Neural cell (in vitro differentiated cells): ENCODE measurements at regions not wholly inside any gene's neighbourhood (a gene's known extent, or its start where the extent isn't known, plus 50 kb on each side); places are given as distances from the start of the nearest gene placed in this dataset.

ENCODE experiments used
- H2AFZ ChIP-seq: fragments of 200-600, 300-800 bp; sonication (generic), shearing (Covaris generic); 2 replicates; pipeline ENCODE4 v1.6.0; 2014; ENCODE audit warnings: low read depth, mild to moderate bottlenecking, antibody characterized with exemption, low read length, moderate library complexity
- H3F3A ChIP-seq: fragments of 200-600 bp; shearing (Covaris generic); 2 replicates; pipeline ENCODE4 v1.6.1; 2016; ENCODE audit warnings: mild to moderate bottlenecking, moderate library complexity, mixed read lengths, antibody characterized with exemption, low read length; ENCODE audit not compliant: insufficient read depth, poor library complexity, severe bottlenecking
- H3K27ac ChIP-seq: fragments of 200-600, 300-800 bp; sonication (generic), shearing (Covaris generic); 2 replicates; pipeline ENCODE4 v1.5.1; 2014; ENCODE audit warnings: mild to moderate bottlenecking, low read length, moderate library complexity
- H3K27me3 ChIP-seq: fragments of 300-800, 200-600 bp; sonication (generic), shearing (Covaris generic); 2 replicates; pipeline ENCODE4 v1.6.0; 2014; ENCODE audit warnings: mild to moderate bottlenecking, low read depth, low read length, moderate library complexity; ENCODE audit not compliant: insufficient read depth
- H3K36me3 ChIP-seq: fragments of 300-800, 200-600 bp; sonication (generic), shearing (Covaris generic); 2 replicates; pipeline ENCODE4 v1.5.1; 2014; ENCODE audit warnings: mild to moderate bottlenecking, antibody characterized with exemption, low read length, moderate library complexity; ENCODE audit not compliant: insufficient read depth
- H3K4me2 ChIP-seq: fragments of 300-800, 200-600 bp; sonication (generic), shearing (Covaris generic); 2 replicates; pipeline ENCODE4 v1.6.0; 2014; ENCODE audit warnings: mild to moderate bottlenecking, low read length
- H3K4me3 ChIP-seq: fragments of 300-800, 200-600 bp; sonication (generic), shearing (Covaris generic); 2 replicates; pipeline ENCODE4 v1.5.1; 2014; ENCODE audit warnings: mild to moderate bottlenecking, low read length, moderate library complexity
- H3K79me2 ChIP-seq: fragments of 200-600 bp; shearing (Covaris generic); replicated peaks from 2 replicates; pipeline ENCODE4 v1.6.0; 2014; ENCODE audit warnings: mild to moderate bottlenecking, low read length, moderate library complexity; ENCODE audit not compliant: insufficient read depth
- H3K9ac ChIP-seq: fragments of 300-800, 200-600 bp; sonication (generic), shearing (Covaris generic); 2 replicates; pipeline ENCODE4 v1.6.1; 2016; ENCODE audit warnings: mild to moderate bottlenecking, low read length, mixed read lengths
- H3K9me2 ChIP-seq: fragments of 200-600 bp; shearing (Covaris generic); 2 replicates; pipeline ENCODE4 v1.6.1; 2016; ENCODE audit warnings: mild to moderate bottlenecking, low read length, mixed read lengths; ENCODE audit not compliant: insufficient read depth
- H3K9me3 ChIP-seq: fragments of 200-600, 300-800 bp; sonication (generic), shearing (Covaris generic); 2 replicates; pipeline ENCODE4 v1.6.1; 2016; ENCODE audit warnings: mild to moderate bottlenecking, mixed run types, low read length, moderate library complexity, mixed read lengths
- H4K20me1 ChIP-seq: fragments of 200-600 bp; shearing (Covaris generic); 2 replicates; pipeline ENCODE4 v1.6.1; 2016; ENCODE audit warnings: mild to moderate bottlenecking, mixed run types; ENCODE audit not compliant: insufficient read depth
- CTCF ChIP-seq: fragments of 450-650 bp; IDR thresholded peaks from 2 replicates; pipeline ENCODE4 v1.5.1; 2014; ENCODE audit warnings: antibody characterized with exemption, mild to moderate bottlenecking, moderate library complexity; ENCODE audit not compliant: poor library complexity, severe bottlenecking
- EP300 ChIP-seq: fragments of 450-650 bp; conservative IDR thresholded peaks from 2 replicates; pipeline ENCODE4 v1.6.1; 2014; ENCODE audit warnings: antibody characterized with exemption, mild to moderate bottlenecking, moderate library complexity; ENCODE audit not compliant: poor library complexity, severe bottlenecking
- EZH2 ChIP-seq: fragments of 200-600, 300-800 bp; shearing (Covaris generic), sonication (generic); IDR thresholded peaks from 2 replicates; pipeline ENCODE4 v1.6.1; 2014; ENCODE audit warnings: antibody characterized with exemption, low read length, borderline replicate concordance, mild to moderate bottlenecking; ENCODE audit not compliant: insufficient read depth, poor library complexity, severe bottlenecking
- MXI1 ChIP-seq: fragments of 450-650 bp; conservative IDR thresholded peaks from 2 replicates; pipeline ENCODE4 v1.6.1; 2014; ENCODE audit warnings: antibody characterized with exemption, mild to moderate bottlenecking; ENCODE audit not compliant: poor library complexity, severe bottlenecking
- POLR2AphosphoS5 ChIP-seq: IDR thresholded peaks from 2 replicates; pipeline ENCODE4 v1.6.1; 2012
- RAD21 ChIP-seq: fragments of 450-650 bp; conservative IDR thresholded peaks from 2 replicates; pipeline ENCODE4 v1.6.1; 2014; ENCODE audit warnings: antibody characterized with exemption, mild to moderate bottlenecking, moderate library complexity
- REST ChIP-seq: IDR thresholded peaks from 2 replicates; pipeline ENCODE4 v1.6.1; 2012; ENCODE audit warnings: borderline replicate concordance
- SMC3 ChIP-seq: fragments of 450-650 bp; conservative IDR thresholded peaks from 2 replicates; pipeline ENCODE4 v1.6.1; 2014; ENCODE audit warnings: antibody characterized with exemption, mild to moderate bottlenecking, moderate library complexity; ENCODE audit not compliant: poor library complexity
- TAF1 ChIP-seq: IDR thresholded peaks from 2 replicates; pipeline ENCODE4 v1.6.1; 2012; ENCODE audit warnings: low read depth

- Histone ChIP-seq H3K36me3 (no peaks in the 10 kb centered on the region), H3K4me2 (no peak overlapping the region), H3F3A (no peaks in the 10 kb centered on the region), H3K9me3 (no peaks in the 10 kb centered on the region), H2AFZ (no peak overlapping the region), H3K9me2 (no peaks in the 10 kb centered on the region), H3K79me2 (no peaks in the 10 kb centered on the region), H3K9ac (no peak overlapping the region), H3K27ac (no peak overlapping the region), H3K27me3 (no peaks in the 10 kb centered on the region), H4K20me1 (no peaks in the 10 kb centered on the region), H3K4me3 (no peak overlapping the region)
- TF ChIP-seq POLR2AphosphoS5: no peak
- TF ChIP-seq SMC3: no peak
- TF ChIP-seq REST: no peak
- TF ChIP-seq TAF1: no peak
Measured at GRCh38 chr1:90544356-90544755, 172.7 kb downstream of the BARHL2 start.

- H3K9me3 ChIP-seq: no peaks in the 10 kb centered on the region
- no peak overlapping the region for H2AFZ ChIP-seq
- H4K20me1 ChIP-seq: no peaks in the 10 kb centered on the region
- H3F3A ChIP-seq: no peaks in the 10 kb centered on the region
- H3K36me3 ChIP-seq: no peaks in the 10 kb centered on the region
- no peaks in the 10 kb centered on the region for H3K9me2 ChIP-seq
- no peak overlapping the region for H3K4me2 ChIP-seq
- no peaks in the 10 kb centered on the region for H3K79me2 ChIP-seq
- TF ChIP-seq POLR2AphosphoS5 (no peak), EZH2 (no peak), REST (no peak), TAF1 (no peak), SMC3 (no peak), MXI1 (no peak), CTCF (no peak), RAD21 (no peak), EP300 (no peak)
- H3K27me3 ChIP-seq: peaks cover 5% of the 10 kb centered on the region
- no peak overlapping the region for H3K27ac ChIP-seq
- H3K9ac ChIP-seq: no peak overlapping the region
- H3K4me3 ChIP-seq: no peak overlapping the region
Measured at GRCh38 chr1:90537606-90538362, 179.3 kb downstream of the BARHL2 start.
